Uterus (tissue), 2 donors: ENCODE measurements at regions not wholly inside any gene's neighbourhood (a gene's known extent, or its start where the extent isn't known, plus 50 kb on each side); places are given as distances from the start of the nearest gene placed in this dataset.

Experiments
- CTCF ChIP-seq, 4 experiments: fragments of 200-600 bp in 2 of 4; fragments of 450-650 bp in 2 of 4; sonication (generic) in 2 of 4; IDR thresholded peaks; one replicate each; pipeline ENCODE4 v1.5.1; 2016 to 2019; ENCODE audit warnings: antibody characterized with exemption in 4 of 4, mild to moderate bottlenecking in 2 of 4, moderate library complexity in 1 of 4
- POLR2A ChIP-seq, 2 donors: fragments of 450-650 bp; IDR thresholded peaks; one replicate each; pipeline ENCODE4 v1.6.1; 2016; ENCODE audit warnings: antibody characterized with exemption in 2 of 2, mild to moderate bottlenecking in 1 of 2, moderate library complexity in 1 of 2

GRCh38 chr12:13595536-13596443 is 385.6 kb downstream of the GRIN2B start:
- TF ChIP-seq CTCF (IDR thresholded peaks at IDR 0.05) (no peak), POLR2A (IDR thresholded peaks at IDR 0.05) (no peak)
